ENCODE measurements at regions not wholly inside any gene's neighbourhood (a gene's known extent, or its start where the extent isn't known, plus 50 kb on each side); places are given as distances from the start of the nearest gene placed in this dataset.

DNA sequence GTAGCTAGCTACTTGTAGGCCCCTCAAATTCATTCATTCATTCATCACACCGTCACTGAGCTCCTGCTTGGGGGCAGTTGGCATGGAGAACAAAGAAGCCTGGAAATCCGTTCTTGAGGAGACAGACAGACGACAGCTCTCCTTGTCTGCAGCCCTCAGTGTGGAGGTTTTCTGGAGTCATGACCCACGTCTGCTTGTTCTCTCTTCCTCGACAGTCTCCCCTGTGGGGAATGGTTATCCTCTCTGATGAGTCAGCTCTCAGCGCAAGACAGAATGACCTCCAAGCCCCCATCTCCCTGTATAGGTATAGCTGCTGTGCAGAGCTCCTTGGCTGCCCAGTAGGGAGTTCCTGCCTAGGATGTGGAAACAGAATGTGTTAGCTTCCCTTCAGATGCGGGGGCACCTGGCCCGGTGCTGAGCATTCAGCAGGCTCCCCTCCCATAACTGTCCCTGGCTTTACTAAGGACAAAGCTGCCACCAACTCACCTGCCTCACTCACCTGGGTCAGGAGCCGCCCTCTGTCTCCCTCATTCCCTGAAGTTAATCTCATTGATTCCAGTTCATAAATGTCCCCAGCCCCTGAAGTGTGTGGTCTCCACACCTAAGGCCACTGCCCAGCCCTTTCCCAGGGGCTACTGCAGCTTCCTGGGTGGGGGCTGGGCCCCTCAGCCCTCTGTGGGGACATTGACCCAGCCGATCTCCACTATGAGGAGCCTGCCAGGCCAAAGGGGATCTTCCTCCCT, 124.7 kb downstream of the ACKR3 start:
- no peak for DNase-seq

DNA sequence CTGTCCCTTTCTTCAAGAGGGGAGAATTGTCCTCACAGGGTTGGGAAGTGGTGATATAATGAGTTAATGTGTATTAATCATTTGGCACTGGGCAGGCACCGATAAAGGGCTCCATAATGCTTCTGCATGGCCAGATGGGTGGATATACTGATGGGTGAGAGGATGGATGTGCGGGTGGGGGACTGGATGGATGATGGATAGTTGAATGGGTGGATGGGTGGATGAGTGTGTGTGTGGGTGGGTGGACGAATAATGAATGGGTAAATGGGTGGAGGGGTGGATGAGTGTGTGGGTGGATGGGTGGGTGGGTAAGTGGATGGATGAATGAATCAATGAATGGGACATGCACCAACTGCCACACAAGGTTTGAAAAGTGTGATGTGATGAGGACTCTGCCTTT, 127.2 kb downstream of the ACKR3 start:
- no peak for DNase-seq

- DNase-seq: no peak
These were observed 128.5 kb downstream of the ACKR3 start for GRCh38 chr2:236698016-236698627.

GRCh38 chr2:236700703-236701102, 131.1 kb downstream of the ACKR3 start:
- DNase-seq: no peak

GRCh38 chr2:236702657-236703372, 133.2 kb downstream of the ACKR3 start:
- DNase-seq: no peak

DNA sequence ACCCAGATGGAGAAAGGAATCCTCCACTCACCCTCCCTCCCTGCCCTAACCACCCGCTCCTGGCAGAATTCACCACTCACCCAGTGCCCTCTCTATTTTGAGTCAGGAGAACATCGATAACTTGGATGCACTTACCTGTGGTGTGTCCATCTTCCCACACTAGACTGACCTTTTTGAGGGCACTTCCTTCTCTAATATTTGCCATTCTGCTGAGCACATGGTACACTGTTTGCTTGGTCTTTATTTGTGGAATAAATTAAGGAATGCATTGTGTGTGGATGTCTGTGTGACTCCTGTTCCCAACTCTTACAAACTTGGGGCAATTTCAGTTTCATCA, 133.7 kb downstream of the ACKR3 start:
- no peak for DNase-seq

GRCh38 chr2:236703906-236704305, 134.3 kb downstream of the ACKR3 start:
- no peak for DNase-seq

DNA sequence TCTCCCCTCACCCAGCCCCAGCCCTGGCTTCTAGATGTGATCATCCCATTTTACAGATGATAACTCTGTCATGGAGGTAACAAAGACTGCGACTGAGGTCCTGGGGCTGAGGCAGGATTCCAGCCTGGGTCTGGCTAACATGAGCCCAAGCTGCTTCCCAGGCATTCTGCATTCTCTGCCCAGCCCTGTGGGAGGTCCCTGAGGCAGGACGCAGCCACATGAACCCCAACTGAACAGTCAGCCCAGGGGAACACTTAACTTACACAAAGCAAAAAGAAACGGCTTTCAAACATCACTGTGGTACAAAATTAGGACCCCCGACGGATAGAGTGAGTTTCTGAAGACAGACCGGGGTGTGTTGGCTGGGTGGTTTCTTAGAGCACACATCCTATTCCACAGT, 135.3 kb downstream of the ACKR3 start:
- no peak for DNase-seq

- no peak for DNase-seq
These were observed 135.9 kb downstream of the ACKR3 start for GRCh38 chr2:236705295-236706105.

DNA sequence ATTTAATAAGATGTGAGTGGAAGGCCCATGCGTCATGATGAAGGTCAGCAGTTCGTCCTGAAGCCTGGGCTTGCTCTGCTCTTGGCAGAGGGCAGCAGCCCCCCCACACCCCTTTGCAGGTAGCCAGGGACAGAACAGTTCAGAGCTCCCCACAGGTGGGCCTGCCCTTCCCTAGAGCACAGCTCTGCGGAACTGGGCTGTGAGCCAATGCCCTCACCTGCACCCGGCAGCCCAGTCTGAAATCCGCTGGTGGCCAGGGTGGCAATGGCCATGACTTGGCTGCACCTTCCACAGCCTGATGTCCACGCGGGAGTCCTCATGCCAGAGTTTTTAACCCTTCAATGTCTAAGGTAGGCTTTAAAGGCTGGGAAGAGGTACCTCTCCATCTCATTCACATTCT, 136.7 kb downstream of the ACKR3 start:
- no peak for DNase-seq

DNA sequence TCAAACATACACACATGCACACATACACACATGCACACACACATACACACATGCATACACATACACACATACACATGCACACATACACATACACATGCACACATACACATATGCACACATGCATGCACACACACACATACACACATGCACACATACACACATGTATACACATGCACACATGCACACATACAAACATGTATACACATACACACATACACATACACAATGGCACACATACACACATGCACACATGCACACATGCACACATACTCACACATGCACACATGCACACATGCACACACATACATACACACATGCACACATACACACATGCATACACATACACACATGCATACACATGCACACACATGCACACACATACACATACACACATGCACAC, 137.2 kb downstream of the ACKR3 start:
- DNase-seq: no peak

GRCh38 chr2:236711440-236711839, 141.8 kb downstream of the ACKR3 start:
- no peak for DNase-seq

DNA sequence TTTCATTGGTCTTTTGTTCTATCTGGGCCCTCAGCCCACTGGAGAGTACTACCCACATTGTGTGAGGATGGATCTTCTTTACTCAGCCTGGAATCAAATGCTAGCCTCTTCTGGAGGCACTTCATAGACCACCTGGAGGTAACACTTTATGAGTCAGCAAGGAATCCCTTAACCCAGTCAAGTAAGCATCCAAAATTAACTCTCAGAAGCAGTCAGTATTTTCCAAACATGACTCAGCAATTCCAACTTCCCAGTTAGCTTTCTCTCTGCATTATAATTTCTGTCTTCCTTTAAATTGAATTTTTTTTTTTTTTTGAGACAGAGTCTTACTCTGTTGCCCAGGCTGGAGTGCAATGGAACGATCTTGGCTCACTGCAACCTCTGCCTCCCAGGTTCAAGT, 142.7 kb downstream of the ACKR3 start:
- DNase-seq: no peak

DNA sequence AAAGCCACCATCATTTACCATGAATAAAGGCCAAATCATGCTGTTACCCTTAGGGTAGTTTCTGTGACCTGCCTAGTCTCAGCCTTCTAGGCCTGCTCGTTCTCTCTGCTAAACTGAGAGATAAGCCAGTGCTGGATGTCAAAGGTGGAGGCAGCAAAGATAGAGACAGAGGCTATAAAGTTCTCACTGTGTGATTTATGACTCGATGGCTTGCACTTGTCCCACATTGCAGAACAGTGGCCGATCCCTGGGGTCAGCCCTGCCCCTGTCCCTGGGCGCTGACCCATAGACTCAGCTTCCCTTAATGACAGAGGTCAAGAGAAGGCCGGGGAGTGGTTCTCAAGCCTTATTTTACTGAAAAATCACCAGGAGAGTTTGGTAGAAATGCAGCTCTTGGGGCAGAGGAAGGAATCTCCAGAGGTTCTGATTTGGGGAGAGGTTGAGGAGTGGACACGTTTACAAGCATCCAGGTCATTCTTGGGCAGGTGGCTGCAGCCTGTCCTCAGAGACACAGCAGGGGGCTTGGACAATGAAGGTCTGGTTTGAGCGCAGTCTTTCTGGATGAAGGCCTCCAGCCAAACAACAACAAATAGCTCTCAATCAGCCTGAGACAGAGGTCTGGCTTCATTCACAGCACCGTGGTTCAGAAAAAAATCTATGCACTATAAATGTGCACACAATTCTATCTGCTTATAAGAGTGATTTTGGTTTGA, 143.5 kb downstream of the ACKR3 start:
- no peak for DNase-seq

- no peak for DNase-seq
These were observed 144.5 kb downstream of the ACKR3 start for GRCh38 chr2:236714080-236714479.

DNA sequence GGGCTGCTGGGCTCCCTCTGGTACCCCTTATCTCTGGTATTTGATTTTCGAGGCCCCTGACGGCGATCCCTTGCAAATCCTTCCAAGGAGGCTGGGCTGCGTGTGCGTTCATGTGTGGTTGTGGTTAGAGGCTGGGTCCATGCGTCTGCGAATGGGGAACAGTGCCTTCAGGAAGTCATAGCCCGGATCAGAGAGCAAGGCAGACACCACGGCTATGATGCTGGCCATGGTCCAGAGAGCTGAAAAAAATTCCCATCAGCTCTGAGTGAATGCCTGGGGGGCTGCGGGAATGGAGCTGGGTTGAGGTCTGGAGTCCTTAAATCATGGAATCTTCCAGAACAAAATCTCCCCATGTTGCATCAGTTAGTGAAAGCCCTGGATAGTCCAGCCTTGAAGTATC, 145.5 kb downstream of the ACKR3 start:
- DNase-seq: no peak

DNA sequence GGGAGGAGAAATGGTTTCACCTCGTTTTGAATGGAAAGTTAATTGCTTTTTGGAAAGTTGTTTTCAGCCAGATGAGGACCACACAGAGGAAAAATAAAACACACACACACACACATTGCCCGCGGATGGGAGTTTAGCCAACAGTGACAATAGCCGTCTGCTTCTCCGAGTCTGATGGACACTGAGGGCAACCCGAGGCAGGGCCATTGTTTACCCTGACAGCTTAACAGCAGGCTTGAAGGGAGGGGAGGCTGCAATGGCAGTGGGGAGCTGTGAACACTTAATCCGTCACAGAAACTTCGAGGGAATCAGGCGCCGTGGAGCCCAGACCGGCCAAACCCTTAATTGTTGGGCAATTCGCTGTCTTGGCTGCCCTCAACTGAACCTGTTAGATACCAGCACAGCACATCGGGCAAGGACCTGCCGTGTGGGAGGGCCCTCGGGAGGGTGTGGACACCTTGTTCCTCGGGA, 145.9 kb downstream of the ACKR3 start:
- no peak for DNase-seq

GRCh38 chr2:236717120-236717519, 147.5 kb downstream of the ACKR3 start:
- DNase-seq: no peak

DNA sequence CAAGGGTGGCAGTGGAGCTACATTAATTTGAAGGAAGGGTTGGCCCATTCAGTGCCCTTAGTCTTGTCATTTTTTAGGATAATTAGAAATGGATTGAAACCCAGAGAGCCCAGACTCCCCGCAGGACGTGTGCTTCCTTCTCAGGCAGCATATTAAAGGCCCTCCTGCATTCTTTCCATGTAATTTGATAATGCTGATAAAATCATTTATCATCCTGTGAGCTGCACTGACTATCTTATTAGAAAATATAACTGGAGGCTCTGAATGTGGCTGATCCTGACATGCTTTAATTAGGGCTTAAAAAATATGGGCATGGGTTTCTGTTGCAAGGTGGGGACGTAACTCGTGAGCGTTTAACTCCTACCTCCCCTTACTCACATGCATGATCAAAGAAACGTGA, 148.1 kb downstream of the ACKR3 start:
- DNase-seq: no peak

- DNase-seq: no peak
These were observed 148.8 kb downstream of the ACKR3 start for GRCh38 chr2:236718207-236718992.

DNA sequence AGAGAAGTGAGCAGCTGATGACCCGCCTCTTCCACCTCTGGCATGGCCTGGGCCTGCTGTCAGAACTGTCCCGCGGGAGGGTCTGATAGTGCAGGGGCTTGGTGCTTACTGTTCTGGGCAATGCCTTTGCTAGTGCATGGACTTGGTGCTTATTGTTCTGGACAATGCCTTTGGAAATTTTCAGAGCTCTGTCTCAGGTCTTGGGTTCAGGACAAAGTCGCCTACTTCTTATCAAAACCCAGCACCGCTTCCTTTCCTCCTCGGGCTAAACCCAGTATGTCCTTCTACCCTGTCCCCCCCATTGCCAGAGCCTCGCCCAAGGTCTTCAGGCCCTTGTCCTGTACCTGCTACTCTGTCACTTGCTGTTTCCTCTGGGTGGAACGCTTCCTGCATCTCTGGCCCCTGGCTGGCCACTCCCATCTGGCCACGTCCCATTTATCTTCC, 149.6 kb downstream of the ACKR3 start:
- no peak for DNase-seq

Data from stimulated activated CD4-positive, alpha-beta T cell treated with anti-CD3 and anti-CD28 coated beads, Interleukin-15, amount 100 ng/mL, for 24 hours (primary cell).